Stimulated activated naive B cell treated with anti-CD40 and anti-IgM and Interleukin-4, amounts not matched to agents 10 μg/mL and 1 μg/mL and 100 μg/mL, for 72 hours (primary cell): ENCODE measurements at regions not wholly inside any gene's neighbourhood (a gene's known extent, or its start where the extent isn't known, plus 50 kb on each side); places are given as distances from the start of the nearest gene placed in this dataset.
"Not testable (repeated sequence)": the region's sequence is repeated elsewhere in the genome, so short reads cannot be mapped to it uniquely, and the experiment has no call there.

Experiments
- ATAC-seq, 2 donors: fragments of 150-1000 bp; cut with Tn5 transposase; replicated peaks; 2 replicates each; pipeline ENCODE4 v1.10.0; 2021; ENCODE audit warnings: moderate library complexity in 1 of 2
- DNase-seq: peaks from one replicate; pipeline ENCODE4 v3.0.0; 2021
- H3K27ac Mint-ChIP-seq: one replicate; pipeline ENCODE4 v1.8.0; 2022; ENCODE audit warnings: mild to moderate bottlenecking, mixed read lengths
- H3K27me3 Mint-ChIP-seq, 2 donors: one replicate each; pipeline ENCODE4 v1.8.0; 2022; ENCODE audit warnings: mixed read lengths in 2 of 2
- H3K36me3 Mint-ChIP-seq, 2 donors: one replicate each; pipeline ENCODE4 v1.8.0; 2022; ENCODE audit warnings: mixed read lengths in 2 of 2, mild to moderate bottlenecking in 1 of 2
- H3K4me1 Mint-ChIP-seq, 2 donors: one replicate each; pipeline ENCODE4 v1.8.0; 2022; ENCODE audit warnings: mixed read lengths in 2 of 2, mild to moderate bottlenecking in 1 of 2
- H3K4me3 Mint-ChIP-seq, 2 donors: one replicate each; pipeline ENCODE4 v1.8.0; 2022; ENCODE audit warnings: mild to moderate bottlenecking in 2 of 2, mixed read lengths in 2 of 2, moderate library complexity in 1 of 2
- H3K9me3 Mint-ChIP-seq, 2 donors: one replicate each; pipeline ENCODE4 v1.8.0; 2022; ENCODE audit warnings: mixed read lengths in 2 of 2, mild to moderate bottlenecking in 1 of 2

DNA sequence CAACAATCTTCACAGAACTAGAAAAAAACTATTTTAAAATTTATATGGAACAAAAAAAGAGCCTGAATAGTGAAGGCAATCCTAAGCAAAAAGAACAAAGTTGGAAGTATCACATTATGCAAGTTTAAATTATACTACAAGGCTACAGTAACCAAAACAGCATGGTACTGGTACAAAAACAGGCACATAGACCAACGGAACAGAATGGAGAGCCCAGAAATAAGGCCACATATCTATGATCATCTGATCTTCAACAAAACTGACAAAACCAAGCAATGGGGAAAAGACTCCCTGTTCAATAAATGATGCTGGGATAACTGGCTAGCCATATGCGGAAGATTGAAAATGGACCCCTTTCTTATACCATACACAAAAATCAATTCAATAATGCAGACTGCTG, 74.4 kb upstream of the RTN4 start:
- not testable (repeated sequence) for H3K4me3 Mint-ChIP-seq, ATAC-seq, DNase-seq, H3K9me3 Mint-ChIP-seq, H3K36me3 Mint-ChIP-seq, H3K27ac Mint-ChIP-seq
- H3K27me3 Mint-ChIP-seq: peaks cover 15 to 18% of the 10 kb centered on the region in 2 donors
- peaks cover 7 to 12% of the 10 kb centered on the region in 2 donors for H3K4me1 Mint-ChIP-seq

GRCh38 chr2:55123851-55124269, 73.6 kb upstream of the RTN4 start:
- no peak for ATAC-seq
- peaks cover 0 to 1% of the 10 kb centered on the region in 2 donors for H3K36me3 Mint-ChIP-seq
- DNase-seq: no peak
- peaks cover 18 to 20% of the 10 kb centered on the region in 2 donors for H3K27me3 Mint-ChIP-seq
- no peak overlapping the region for H3K27ac Mint-ChIP-seq
- H3K4me1 Mint-ChIP-seq: peaks cover 7 to 14% of the 10 kb centered on the region in 2 donors
- H3K4me3 Mint-ChIP-seq: no peak overlapping the region
- H3K9me3 Mint-ChIP-seq: peaks cover 4 to 5% of the 10 kb centered on the region in 2 donors

DNA sequence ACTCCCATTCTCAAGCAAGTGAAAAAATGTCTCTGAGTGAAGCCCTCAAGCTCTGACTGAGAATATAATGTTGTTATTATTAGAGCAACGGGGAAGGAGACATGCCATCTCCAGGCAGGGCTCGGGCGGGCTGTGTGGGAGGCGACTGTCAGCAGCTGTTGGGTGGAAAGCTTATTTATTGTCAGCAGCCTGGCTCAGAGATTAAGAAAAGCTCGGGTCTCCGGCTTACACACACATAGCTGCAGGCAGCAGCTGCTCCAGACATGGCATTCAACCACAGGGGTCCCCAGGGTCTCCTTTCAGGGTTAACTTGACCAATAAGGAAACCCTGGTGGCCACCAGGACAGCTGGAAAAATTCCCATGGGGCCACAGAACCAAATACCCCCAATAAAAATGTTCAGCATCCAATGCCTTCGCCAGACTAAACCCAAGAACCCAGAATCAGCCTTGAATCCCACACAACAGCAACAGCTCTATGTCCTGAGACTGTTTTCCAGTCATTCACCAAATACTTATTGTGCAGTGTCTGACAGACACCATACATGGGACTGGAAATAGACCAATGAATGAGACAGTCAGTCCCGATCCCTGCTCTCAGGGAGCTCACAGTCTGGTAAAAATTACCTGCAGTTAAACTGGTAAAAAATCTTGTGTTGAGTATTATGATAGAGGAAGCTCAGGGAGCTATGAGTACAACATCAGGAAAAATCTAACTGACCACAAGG, 70.5 kb upstream of the RTN4 start:
- Mint-ChIP-seq H3K27me3 (peaks cover 26 to 27% of the 10 kb centered on the region in 2 donors), H3K9me3 (peaks cover 2 to 4% of the 10 kb centered on the region in 2 donors), H3K27ac (no peak overlapping the region)

GRCh38 chr2:55119711-55120487, 69.6 kb upstream of the RTN4 start:
- peaks cover 13 to 19% of the 10 kb centered on the region in 2 donors for H3K4me1 Mint-ChIP-seq
- H3K27ac Mint-ChIP-seq: no peak overlapping the region
- peaks cover 26 to 27% of the 10 kb centered on the region in 2 donors for H3K27me3 Mint-ChIP-seq
- H3K36me3 Mint-ChIP-seq: no peaks in the 10 kb centered on the region
- no peak for ATAC-seq
- DNase-seq: no peak
- H3K4me3 Mint-ChIP-seq: no peak overlapping the region
- peaks cover under 1 to 2% of the 10 kb centered on the region in 2 donors for H3K9me3 Mint-ChIP-seq

More for the DNA sequence above, 70.5 kb upstream of the RTN4 start:
- peaks cover 13 to 19% of the 10 kb centered on the region in 2 donors for H3K4me1 Mint-ChIP-seq
- H3K4me3 Mint-ChIP-seq: no peak overlapping the region
- H3K36me3 Mint-ChIP-seq: no peaks in the 10 kb centered on the region
- DNase-seq (no peak), ATAC-seq (peak in 1 of 2 donors; percentile 34)

DNA sequence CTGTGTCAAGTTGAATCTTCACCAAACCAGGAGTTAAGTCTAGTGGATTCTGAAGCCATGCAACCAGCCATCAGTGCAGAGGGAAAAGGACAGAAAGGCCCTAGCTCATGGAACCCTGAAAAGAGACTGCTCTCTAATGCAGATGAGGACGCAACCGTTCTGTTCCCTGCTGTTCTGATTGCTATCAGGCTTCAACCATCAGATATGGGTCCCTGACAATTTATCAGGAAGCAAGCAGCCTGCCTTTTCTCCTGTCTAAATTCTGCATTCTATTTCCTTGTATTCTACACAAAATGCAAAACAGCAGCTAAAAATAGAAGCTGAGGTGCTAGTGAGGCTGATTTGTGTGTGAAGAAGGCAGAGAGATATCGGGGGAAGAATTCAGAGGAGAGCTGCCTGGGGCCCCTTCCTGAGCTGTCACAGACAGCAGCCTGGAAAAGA, 68.4 kb upstream of the RTN4 start:
- ATAC-seq: no peak
- H3K4me1 Mint-ChIP-seq: peaks cover 13 to 19% of the 10 kb centered on the region in 2 donors
- no peak overlapping the region for H3K4me3 Mint-ChIP-seq
- H3K27me3 Mint-ChIP-seq: peaks cover 22 to 23% of the 10 kb centered on the region in 2 donors
- no peaks in the 10 kb centered on the region for H3K36me3 Mint-ChIP-seq
- H3K27ac Mint-ChIP-seq: peak overlapping the region; percentile 9
- H3K9me3 Mint-ChIP-seq: no peaks in the 10 kb centered on the region
- no peak for DNase-seq

GRCh38 chr2:55116966-55117365, 66.7 kb upstream of the RTN4 start:
- Mint-ChIP-seq H3K9me3 (no peaks in the 10 kb centered on the region), H3K4me1 (peaks cover 21 to 35% of the 10 kb centered on the region in 2 donors), H3K36me3 (no peaks in the 10 kb centered on the region), H3K27ac (no peak overlapping the region), H3K27me3 (peaks cover 18 to 22% of the 10 kb centered on the region in 2 donors), H3K4me3 (no peak overlapping the region)
- no peak for ATAC-seq
- DNase-seq: no peak

DNA sequence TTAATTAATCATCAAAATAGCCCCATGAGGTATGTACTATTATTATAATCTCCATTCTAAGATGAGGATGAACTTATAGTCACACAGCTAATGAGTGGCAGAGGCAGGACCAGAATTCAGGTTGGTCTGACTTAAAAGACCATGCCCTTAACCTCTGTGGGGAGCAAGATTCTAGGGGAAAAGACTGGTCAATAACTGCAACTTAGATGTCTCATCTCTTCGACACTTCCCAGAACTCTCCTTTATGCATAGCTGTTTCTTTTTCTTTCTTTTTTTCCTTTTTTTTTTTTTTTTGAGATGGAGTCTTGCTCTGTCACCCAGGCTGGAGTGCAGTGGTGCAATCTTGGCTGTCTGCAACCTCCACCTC, 66.3 kb upstream of the RTN4 start:
- peaks cover 18 to 22% of the 10 kb centered on the region in 2 donors for H3K27me3 Mint-ChIP-seq
- ATAC-seq: no peak
- H3K27ac Mint-ChIP-seq: no peak overlapping the region
- DNase-seq: no peak
- peaks cover 24 to 39% of the 10 kb centered on the region in 2 donors for H3K4me1 Mint-ChIP-seq
- no peaks in the 10 kb centered on the region for H3K36me3 Mint-ChIP-seq
- no peaks in the 10 kb centered on the region for H3K9me3 Mint-ChIP-seq
- H3K4me3 Mint-ChIP-seq: no peak overlapping the region

DNA sequence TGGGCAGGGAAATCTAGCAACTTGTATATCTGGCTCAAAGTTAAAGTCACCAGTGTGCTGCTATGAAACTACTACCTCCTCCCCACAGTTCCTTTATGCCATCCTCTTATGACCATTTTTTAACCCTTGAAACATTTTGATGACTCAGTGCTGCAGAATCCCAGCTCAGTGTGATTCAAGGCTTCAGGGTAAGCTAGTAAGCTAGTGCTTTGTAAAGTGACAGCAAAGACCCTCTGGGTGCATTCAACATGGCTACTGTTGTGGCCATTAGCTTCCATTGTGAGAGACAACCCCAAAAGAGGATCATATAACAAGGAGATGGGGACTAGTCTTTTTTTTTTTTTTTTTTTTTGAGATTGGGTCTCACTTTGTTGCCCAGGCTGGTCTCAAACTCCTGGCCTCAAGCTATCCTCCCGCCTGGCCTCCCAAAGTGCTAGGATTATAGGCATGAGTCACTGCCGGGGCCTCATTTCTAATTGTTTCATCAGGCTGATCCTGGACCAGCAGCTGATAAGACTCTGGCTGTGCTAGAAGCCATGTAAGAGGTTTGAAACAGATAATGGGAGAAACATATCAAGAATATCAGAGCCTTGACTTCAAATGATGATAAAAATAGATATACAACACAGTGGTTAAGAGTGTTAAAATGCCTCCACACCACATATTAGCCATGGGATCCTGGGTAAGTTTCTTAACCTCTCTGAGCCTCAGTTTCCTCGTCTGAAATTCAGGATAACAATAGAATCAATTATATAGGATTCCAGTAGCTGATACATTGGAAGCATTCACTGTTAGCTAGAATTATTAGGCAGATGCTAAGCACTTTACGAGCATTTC, 65.7 kb upstream of the RTN4 start:
- Mint-ChIP-seq H3K4me3 (no peak overlapping the region), H3K27me3 (peaks cover 15 to 22% of the 10 kb centered on the region in 2 donors), H3K27ac (no peak overlapping the region), H3K4me1 (peaks cover 24 to 43% of the 10 kb centered on the region in 2 donors), H3K36me3 (no peaks in the 10 kb centered on the region), H3K9me3 (no peaks in the 10 kb centered on the region)
- no peak for ATAC-seq
- no peak for DNase-seq

DNA sequence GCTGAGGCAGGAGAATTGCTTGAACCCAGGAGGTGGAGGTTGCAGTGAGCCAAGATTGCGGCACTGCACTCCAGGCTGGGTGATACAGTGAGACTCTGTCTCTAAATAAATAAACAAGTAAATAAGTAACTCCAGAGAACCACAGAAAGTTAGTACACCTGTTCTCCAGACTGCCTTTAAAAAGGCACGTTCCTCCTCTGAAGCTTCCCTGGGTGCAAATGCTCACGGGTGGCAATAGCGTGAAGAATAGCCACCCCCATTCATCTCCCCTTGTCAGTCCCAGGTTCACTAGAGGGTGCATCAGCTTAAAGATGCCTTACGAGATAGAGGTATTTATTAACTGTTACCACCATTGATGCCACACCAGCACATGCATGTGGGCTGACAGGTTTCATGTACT, 64.3 kb upstream of the RTN4 start:
- Mint-ChIP-seq H3K27me3 (peaks cover 8 to 11% of the 10 kb centered on the region in 2 donors), H3K4me1 (peaks cover 18 to 32% of the 10 kb centered on the region in 2 donors), H3K27ac (no peak overlapping the region), H3K36me3 (no peaks in the 10 kb centered on the region), H3K9me3 (no peaks in the 10 kb centered on the region), H3K4me3 (no peak overlapping the region)
- no peak for ATAC-seq
- DNase-seq: no peak

GRCh38 chr2:55114082-55114481, 63.8 kb upstream of the RTN4 start:
- peaks cover 8% of the 10 kb centered on the region in 2 donors for H3K27me3 Mint-ChIP-seq
- no peak for DNase-seq
- H3K4me1 Mint-ChIP-seq: peaks cover 18 to 32% of the 10 kb centered on the region in 2 donors
- no peak overlapping the region for H3K4me3 Mint-ChIP-seq
- no peak overlapping the region for H3K27ac Mint-ChIP-seq
- no peaks in the 10 kb centered on the region for H3K36me3 Mint-ChIP-seq
- H3K9me3 Mint-ChIP-seq: no peaks in the 10 kb centered on the region
- no peak for ATAC-seq

- peaks cover 0 to 4% of the 10 kb centered on the region in 2 donors for H3K27me3 Mint-ChIP-seq
- H3K36me3 Mint-ChIP-seq: no peaks in the 10 kb centered on the region
- peak overlapping the region; percentile 38 for H3K27ac Mint-ChIP-seq
- peaks cover 12 to 25% of the 10 kb centered on the region in 2 donors for H3K4me1 Mint-ChIP-seq
- ATAC-seq (peak; percentile 65 to 67), DNase-seq (no peak)
- peak overlapping the region; percentile 18 to 39 for H3K4me3 Mint-ChIP-seq
- H3K9me3 Mint-ChIP-seq: no peaks in the 10 kb centered on the region
These were observed 62.2 kb upstream of the RTN4 start for GRCh38 chr2:55112229-55113031.

- H3K9me3 Mint-ChIP-seq: no peaks in the 10 kb centered on the region
- no peak overlapping the region for H3K4me3 Mint-ChIP-seq
- H3K27ac Mint-ChIP-seq: no peak overlapping the region
- H3K27me3 Mint-ChIP-seq: no peaks in the 10 kb centered on the region
- no peaks in the 10 kb centered on the region for H3K36me3 Mint-ChIP-seq
- ATAC-seq: peak; percentile 70 to 76
- H3K4me1 Mint-ChIP-seq: peaks cover 12 to 25% of the 10 kb centered on the region in 2 donors
- peak; percentile 13 for DNase-seq
These were observed 61.4 kb upstream of the RTN4 start for GRCh38 chr2:55111570-55112228.

DNA sequence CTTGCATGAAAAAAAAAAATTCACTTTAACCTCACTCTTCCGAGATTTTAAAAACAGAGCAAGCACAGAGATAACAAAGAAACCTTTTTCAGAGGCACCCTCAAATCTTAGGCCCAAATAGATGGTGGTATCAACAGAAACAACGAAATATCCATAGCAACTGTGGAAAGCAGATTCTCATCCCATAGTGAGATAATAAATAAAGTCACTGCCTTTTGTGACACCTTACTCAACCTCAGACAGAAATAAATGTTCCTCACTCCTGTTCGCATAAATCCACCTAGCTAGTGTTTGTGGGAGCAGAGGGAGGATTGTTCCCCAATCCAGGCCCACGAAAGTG, 60.9 kb upstream of the RTN4 start:
- Mint-ChIP-seq H3K27ac (no peak overlapping the region), H3K27me3 (no peaks in the 10 kb centered on the region), H3K36me3 (no peaks in the 10 kb centered on the region)

More for the DNA sequence above, 60.9 kb upstream of the RTN4 start:
- no peak overlapping the region for H3K4me3 Mint-ChIP-seq
- H3K4me1 Mint-ChIP-seq: peaks cover 12 to 25% of the 10 kb centered on the region in 2 donors
- ATAC-seq (no peak), DNase-seq (no peak)
- H3K9me3 Mint-ChIP-seq: no peaks in the 10 kb centered on the region
